ENCODE measurements at regions not wholly inside any gene's neighbourhood (a gene's known extent, or its start where the extent isn't known, plus 50 kb on each side); places are given as distances from the start of the nearest gene placed in this dataset.

GRCh38 chr15:61798631-61799030 is 261.6 kb downstream of the VPS13C start:
- ChIA-PET CTCF (interaction anchor here (1.1 kb wide), 1 partner anchor 36 kb away, joined by 5 read pairs; no protein-coding TSS in a partner anchor), POLR2A (no interaction called here)
- H3K36me3 ChIP-seq (ENCODE audit: control insufficient read depth, insufficient read depth, low read length) = no peaks in the 10 kb centered on the region
- TF ChIP-seq, protein P1, sequence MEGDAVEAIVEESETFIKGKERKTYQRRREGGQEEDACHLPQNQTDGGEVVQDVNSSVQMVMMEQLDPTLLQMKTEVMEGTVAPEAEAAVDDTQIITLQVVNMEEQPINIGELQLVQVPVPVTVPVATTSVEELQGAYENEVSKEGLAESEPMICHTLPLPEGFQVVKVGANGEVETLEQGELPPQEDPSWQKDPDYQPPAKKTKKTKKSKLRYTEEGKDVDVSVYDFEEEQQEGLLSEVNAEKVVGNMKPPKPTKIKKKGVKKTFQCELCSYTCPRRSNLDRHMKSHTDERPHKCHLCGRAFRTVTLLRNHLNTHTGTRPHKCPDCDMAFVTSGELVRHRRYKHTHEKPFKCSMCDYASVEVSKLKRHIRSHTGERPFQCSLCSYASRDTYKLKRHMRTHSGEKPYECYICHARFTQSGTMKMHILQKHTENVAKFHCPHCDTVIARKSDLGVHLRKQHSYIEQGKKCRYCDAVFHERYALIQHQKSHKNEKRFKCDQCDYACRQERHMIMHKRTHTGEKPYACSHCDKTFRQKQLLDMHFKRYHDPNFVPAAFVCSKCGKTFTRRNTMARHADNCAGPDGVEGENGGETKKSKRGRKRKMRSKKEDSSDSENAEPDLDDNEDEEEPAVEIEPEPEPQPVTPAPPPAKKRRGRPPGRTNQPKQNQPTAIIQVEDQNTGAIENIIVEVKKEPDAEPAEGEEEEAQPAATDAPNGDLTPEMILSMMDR (IDR thresholded peaks at IDR 0.05; ENCODE audit: insufficient read depth, low read depth, low read length) = no peak
- H3K27me3 ChIP-seq (ENCODE audit: control insufficient read depth, insufficient read depth, low read length) = no peaks in the 10 kb centered on the region
- no peak for DNase-seq (ENCODE audit: low read depth)
- no peak overlapping the region for H3K4me3 ChIP-seq (ENCODE audit: low read depth, low read length)

DNA sequence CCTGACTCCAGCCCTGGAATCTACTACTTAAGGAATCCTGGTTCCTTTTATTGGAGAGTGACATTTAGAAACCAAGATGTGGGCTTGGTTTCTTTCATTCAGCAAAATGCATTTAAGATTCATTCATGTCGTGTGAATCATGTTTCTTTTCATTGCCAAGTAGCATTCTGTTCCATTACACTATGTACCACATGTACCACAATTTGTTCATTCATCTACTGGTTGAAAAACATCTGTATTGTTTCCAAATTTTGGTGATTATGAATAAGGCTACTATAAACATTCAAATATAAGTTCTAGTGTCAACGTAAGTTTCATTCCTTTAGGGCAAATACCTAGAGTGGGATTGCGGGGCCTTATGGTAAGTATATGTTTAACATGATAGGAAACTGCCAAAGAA is 264.2 kb downstream of the VPS13C start:
- ChIA-PET POLR2A (no interaction called here), CTCF (no interaction called here)
- Histone ChIP-seq H3K27me3 (ENCODE audit: control insufficient read depth, insufficient read depth, low read length) (no peaks in the 10 kb centered on the region), H3K4me3 (ENCODE audit: low read depth, low read length) (no peak overlapping the region), H3K36me3 (ENCODE audit: control insufficient read depth, insufficient read depth, low read length) (no peaks in the 10 kb centered on the region)
- TF ChIP-seq, protein P1 (IDR thresholded peaks at IDR 0.05; ENCODE audit: insufficient read depth, low read depth, low read length) = no peak
- DNase-seq (ENCODE audit: low read depth) = no peak

GRCh38 chr15:61794881-61795280 is 265.4 kb downstream of the VPS13C start:
- DNase-seq (ENCODE audit: low read depth) = no peak
- TF ChIP-seq, protein P1 (IDR thresholded peaks at IDR 0.05; ENCODE audit: insufficient read depth, low read depth, low read length) = no peak
- Histone ChIP-seq H3K27me3 (ENCODE audit: control insufficient read depth, insufficient read depth, low read length) (no peaks in the 10 kb centered on the region), H3K4me3 (ENCODE audit: low read depth, low read length) (no peak overlapping the region), H3K36me3 (ENCODE audit: control insufficient read depth, insufficient read depth, low read length) (no peaks in the 10 kb centered on the region)
- POLR2A ChIA-PET = no interaction called here
- CTCF ChIA-PET = interaction anchor here (0.8 kb wide), 1 partner anchor 41 kb away, joined by 4 read pairs; no protein-coding TSS in a partner anchor

DNA sequence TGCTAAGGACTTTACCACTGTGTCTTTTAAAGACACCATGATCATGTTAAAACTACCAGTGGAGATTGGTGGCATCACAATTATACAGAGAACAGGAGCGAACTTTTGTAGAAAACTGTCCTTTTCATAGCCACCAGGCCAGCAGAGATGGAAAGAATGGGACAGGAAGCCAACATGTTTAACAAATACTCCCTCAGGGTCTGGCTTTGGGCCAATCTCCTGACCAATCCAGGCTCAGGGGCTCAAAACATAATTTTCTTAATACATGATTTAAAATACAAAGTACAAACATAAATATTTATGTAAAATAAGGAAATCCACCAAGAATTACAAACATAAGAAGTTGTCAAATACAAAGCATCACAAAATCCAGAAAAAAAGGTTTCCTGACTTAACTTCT is 266.0 kb downstream of the VPS13C start:
- TF ChIP-seq, protein P1 (IDR thresholded peaks at IDR 0.05; ENCODE audit: insufficient read depth, low read depth, low read length) = no peak
- Histone ChIP-seq H3K36me3 (ENCODE audit: control insufficient read depth, insufficient read depth, low read length) (no peaks in the 10 kb centered on the region), H3K27me3 (ENCODE audit: control insufficient read depth, insufficient read depth, low read length) (no peaks in the 10 kb centered on the region), H3K4me3 (ENCODE audit: low read depth, low read length) (no peak overlapping the region)
- CTCF ChIA-PET = no interaction called here
- POLR2A ChIA-PET = no interaction called here
- no peak for DNase-seq (ENCODE audit: low read depth)

- Histone ChIP-seq H3K36me3 (ENCODE audit: control insufficient read depth, insufficient read depth, low read length) (no peaks in the 10 kb centered on the region), H3K27me3 (ENCODE audit: control insufficient read depth, insufficient read depth, low read length) (no peaks in the 10 kb centered on the region), H3K4me3 (ENCODE audit: low read depth, low read length) (no peak overlapping the region)
- ChIA-PET CTCF (no interaction called here), POLR2A (no interaction called here)
- TF ChIP-seq, protein P1 (IDR thresholded peaks at IDR 0.05; ENCODE audit: insufficient read depth, low read depth, low read length) = no peak
- DNase-seq (ENCODE audit: low read depth) = no peak
Observed at GRCh38 chr15:61784734-61785133, 275.5 kb downstream of the VPS13C start.

Measured in BJ (cell line).